22Rv1 (cell line): ENCODE measurements at regions not wholly inside any gene's neighbourhood (a gene's known extent, or its start where the extent isn't known, plus 50 kb on each side); places are given as distances from the start of the nearest gene placed in this dataset.

ENCODE experiments used
- CTCF ChIP-seq: fragments of 450-650 bp; IDR thresholded peaks from 2 replicates; pipeline ENCODE4 v1.5.1; 2017; ENCODE audit warnings: mild to moderate bottlenecking
- ZFX ChIP-seq: fragments of 450-650 bp; IDR thresholded peaks from 2 replicates; pipeline ENCODE4 v1.6.1; 2017; ENCODE audit warnings: antibody characterized with exemption, borderline replicate concordance

- TF ChIP-seq CTCF (no peak), ZFX (no peak)
These were observed 160.9 kb upstream of the EEA1 start for GRCh38 chr12:93089805-93090569.
